ENCODE measurements at regions not wholly inside any gene's neighbourhood (a gene's known extent, or its start where the extent isn't known, plus 50 kb on each side); places are given as distances from the start of the nearest gene placed in this dataset.

DNA sequence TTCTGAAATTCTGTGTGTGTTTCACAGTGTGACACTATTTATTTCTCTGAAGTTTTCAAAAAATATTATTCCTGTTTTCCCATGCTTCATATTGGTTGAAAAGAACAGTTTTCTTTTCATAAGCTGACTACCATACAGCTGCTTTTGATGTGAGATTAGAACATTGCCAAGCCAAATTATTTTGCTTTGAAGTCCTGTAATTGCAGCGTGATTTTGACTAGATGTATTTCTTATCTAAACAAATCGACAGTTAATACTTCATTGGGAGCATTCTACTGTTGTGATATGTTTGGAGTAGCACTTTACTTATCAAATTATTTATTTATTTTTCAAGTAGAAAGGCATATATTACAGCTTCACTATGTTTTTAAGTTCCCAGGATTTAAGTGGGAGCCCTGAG, 132.0 kb downstream of the DACT1 start:
- H3K36me3 ChIP-seq (ENCODE audit: control insufficient read depth in 2 of 2, extremely low read depth in 1 of 2, insufficient read depth in 2 of 2, low read length in 2 of 2) = no peaks in the 10 kb centered on the region
- H3K27ac ChIP-seq (ENCODE audit: insufficient read depth, low read depth, low read length) = no peak overlapping the region
- DNase-seq (ENCODE audit: low read depth, low spot score) (no peak), FAIRE-seq (no peak)
- no TSS peak for BruUV-seq (replicated peaks)
- no peaks in the 10 kb centered on the region for H3K4me1 ChIP-seq (ENCODE audit: control insufficient read depth, extremely low read depth, insufficient read depth, low read length)
- H4K20me1 ChIP-seq (replicated peaks; ENCODE audit: control insufficient read depth, extremely low read depth, insufficient read depth, low read length) = no peaks in the 10 kb centered on the region
- H3K9me3 ChIP-seq (replicated peaks; ENCODE audit: control insufficient read depth, insufficient read depth, low read length) = no peaks in the 10 kb centered on the region
- ChIA-PET POLR2A (no interaction called here), CTCF (interaction anchor here (1.0 to 2.1 kb wide), 2 partner anchors 16 to 38 kb away, joined by 3 to 6 read pairs; no protein-coding TSS in a partner anchor)
- H2AFZ ChIP-seq (ENCODE audit: low read depth, low read length) = no peak overlapping the region
- TF ChIP-seq, protein P1, sequence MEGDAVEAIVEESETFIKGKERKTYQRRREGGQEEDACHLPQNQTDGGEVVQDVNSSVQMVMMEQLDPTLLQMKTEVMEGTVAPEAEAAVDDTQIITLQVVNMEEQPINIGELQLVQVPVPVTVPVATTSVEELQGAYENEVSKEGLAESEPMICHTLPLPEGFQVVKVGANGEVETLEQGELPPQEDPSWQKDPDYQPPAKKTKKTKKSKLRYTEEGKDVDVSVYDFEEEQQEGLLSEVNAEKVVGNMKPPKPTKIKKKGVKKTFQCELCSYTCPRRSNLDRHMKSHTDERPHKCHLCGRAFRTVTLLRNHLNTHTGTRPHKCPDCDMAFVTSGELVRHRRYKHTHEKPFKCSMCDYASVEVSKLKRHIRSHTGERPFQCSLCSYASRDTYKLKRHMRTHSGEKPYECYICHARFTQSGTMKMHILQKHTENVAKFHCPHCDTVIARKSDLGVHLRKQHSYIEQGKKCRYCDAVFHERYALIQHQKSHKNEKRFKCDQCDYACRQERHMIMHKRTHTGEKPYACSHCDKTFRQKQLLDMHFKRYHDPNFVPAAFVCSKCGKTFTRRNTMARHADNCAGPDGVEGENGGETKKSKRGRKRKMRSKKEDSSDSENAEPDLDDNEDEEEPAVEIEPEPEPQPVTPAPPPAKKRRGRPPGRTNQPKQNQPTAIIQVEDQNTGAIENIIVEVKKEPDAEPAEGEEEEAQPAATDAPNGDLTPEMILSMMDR (IDR thresholded peaks at IDR 0.05; ENCODE audit: extremely low read depth in 1 of 2, insufficient read depth in 1 of 2, low read depth in 1 of 2, low read length in 2 of 2) = no peak
- TF ChIP-seq POLR2AphosphoS5 (IDR thresholded peaks at IDR 0.05; ENCODE audit: insufficient read depth, low read depth, low read length) = no peak
- no peak for TF ChIP-seq FOS (IDR thresholded peaks at IDR 0.05; ENCODE audit: borderline replicate concordance, insufficient read depth, low read length)
- TF ChIP-seq, protein P2, sequence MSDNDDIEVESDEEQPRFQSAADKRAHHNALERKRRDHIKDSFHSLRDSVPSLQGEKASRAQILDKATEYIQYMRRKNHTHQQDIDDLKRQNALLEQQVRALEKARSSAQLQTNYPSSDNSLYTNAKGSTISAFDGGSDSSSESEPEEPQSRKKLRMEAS (IDR thresholded peaks at IDR 0.05; ENCODE audit: insufficient read depth, insufficient read length) = no peak
- TF ChIP-seq JUN (IDR thresholded peaks at IDR 0.05; ENCODE audit: borderline replicate concordance, insufficient read depth, insufficient read length, low read depth) = no peak
- no peak for TF ChIP-seq EZH2 (IDR thresholded peaks at IDR 0.05; ENCODE audit: borderline replicate concordance, low read depth, low read length, severe bottlenecking)
- TF ChIP-seq MYC (IDR thresholded peaks at IDR 0.05; ENCODE audit: low read depth, low read length) = no peak
- no peak for TF ChIP-seq GATA2 (IDR thresholded peaks at IDR 0.05; ENCODE audit: insufficient read depth, insufficient read length, low read depth, low read length)
- TF ChIP-seq POLR2A (IDR thresholded peaks at IDR 0.05; ENCODE audit: low read depth, low read length) = no peak
- H3K9ac ChIP-seq (replicated peaks; ENCODE audit: extremely low read depth, insufficient read depth, low read length) = no peak overlapping the region
- H3K4me3 ChIP-seq (replicated peaks in 1 of 3; ENCODE audit: insufficient read depth in 1 of 3, low read depth in 1 of 3, low read length in 3 of 3) = no peak overlapping the region
- no peaks in the 10 kb centered on the region for H3K27me3 ChIP-seq (ENCODE audit: control insufficient read depth in 2 of 2, insufficient read depth in 2 of 2, low read length in 2 of 2)
- intact Hi-C loops (cut with micrococcal nuclease) = no loop called here
- no peak overlapping the region for H3K4me2 ChIP-seq (ENCODE audit: insufficient read depth, low read length)
- no peaks in the 10 kb centered on the region for H3K79me2 ChIP-seq (ENCODE audit: control insufficient read depth, insufficient read depth, low read length)
- dilution Hi-C loops (cut with MboI; ENCODE audit: extremely low pct_ligation_motif_present, low sequenced_read_pairs) = no loop called here
- H3K9me1 ChIP-seq (replicated peaks; ENCODE audit: control insufficient read depth, extremely low read depth, insufficient read depth, low read length) = no peaks in the 10 kb centered on the region
